LNCAP (cell line): ENCODE measurements at regions not wholly inside any gene's neighbourhood (a gene's known extent, or its start where the extent isn't known, plus 50 kb on each side); places are given as distances from the start of the nearest gene placed in this dataset.

Experiments used
- CTCF ChIP-seq: fragments of 450-650 bp; IDR thresholded peaks from 2 replicates; pipeline ENCODE4 v1.5.1; 2017; ENCODE audit warnings: mild to moderate bottlenecking

- peak; percentile 60 for TF ChIP-seq CTCF
Measured at GRCh38 chr15:20192982-20193929, 348.3 kb downstream of the GOLGA6L6 start.

GRCh38 chr15:20106026-20106425, 435.6 kb downstream of the GOLGA6L6 start:
- no peak for TF ChIP-seq CTCF

DNA sequence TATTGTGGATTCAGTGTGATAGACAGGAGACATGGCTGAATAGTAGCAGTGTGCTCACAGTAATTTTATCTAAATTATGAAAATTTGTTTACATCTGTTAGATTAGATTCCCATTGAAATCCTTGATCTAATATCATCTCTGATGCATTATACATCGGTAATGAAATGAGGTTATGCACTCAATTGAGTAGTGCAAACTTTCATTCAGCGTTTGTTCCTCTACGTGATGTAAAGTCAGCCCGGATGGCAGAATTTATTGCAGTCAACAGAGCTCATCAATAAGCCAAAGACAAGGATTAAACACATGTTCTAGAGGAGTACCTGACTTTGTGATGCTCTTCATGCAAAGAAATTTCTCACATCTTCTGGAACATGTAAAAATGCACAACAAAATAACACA, 549.2 kb downstream of the GOLGA6L6 start:
- no peak for TF ChIP-seq CTCF

- TF ChIP-seq CTCF, result no peak
Measured at GRCh38 chr15:19988094-19988660, 553.4 kb downstream of the GOLGA6L6 start.

DNA sequence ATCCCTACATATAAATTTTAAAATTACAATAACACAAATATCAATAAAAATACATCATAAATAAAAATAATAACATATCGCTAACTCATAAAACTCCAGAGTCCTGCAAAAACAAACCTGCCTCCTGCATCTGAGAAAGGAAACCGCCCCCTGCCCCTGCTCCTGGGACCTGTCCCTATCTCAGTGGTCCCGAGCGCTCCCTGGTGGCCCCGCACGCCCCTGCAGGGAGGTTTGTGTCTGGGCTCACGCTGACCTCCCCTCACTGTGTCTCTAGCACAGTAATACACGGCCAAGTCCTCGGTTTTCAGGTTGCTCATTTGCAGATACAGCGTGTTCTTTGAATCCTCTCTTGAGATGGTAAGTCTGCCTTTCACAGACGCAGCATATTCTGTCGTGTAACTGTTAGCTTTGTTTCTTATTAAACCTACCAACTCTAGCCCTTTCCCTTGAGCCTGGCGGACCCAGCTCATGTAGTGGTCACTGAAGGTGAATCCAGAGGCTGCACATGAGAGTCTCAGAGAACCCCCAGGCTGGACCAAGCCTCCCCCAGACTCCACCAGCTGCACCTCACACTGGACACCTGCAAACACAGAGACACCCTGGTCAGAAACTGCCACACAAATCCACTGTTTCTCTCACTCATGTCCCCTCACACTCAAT, 554.1 kb downstream of the GOLGA6L6 start:
- TF ChIP-seq CTCF, result peak; percentile 73

- TF ChIP-seq CTCF, result no peak
Measured at GRCh38 chr15:19984101-19984500, 557.5 kb downstream of the GOLGA6L6 start.

DNA sequence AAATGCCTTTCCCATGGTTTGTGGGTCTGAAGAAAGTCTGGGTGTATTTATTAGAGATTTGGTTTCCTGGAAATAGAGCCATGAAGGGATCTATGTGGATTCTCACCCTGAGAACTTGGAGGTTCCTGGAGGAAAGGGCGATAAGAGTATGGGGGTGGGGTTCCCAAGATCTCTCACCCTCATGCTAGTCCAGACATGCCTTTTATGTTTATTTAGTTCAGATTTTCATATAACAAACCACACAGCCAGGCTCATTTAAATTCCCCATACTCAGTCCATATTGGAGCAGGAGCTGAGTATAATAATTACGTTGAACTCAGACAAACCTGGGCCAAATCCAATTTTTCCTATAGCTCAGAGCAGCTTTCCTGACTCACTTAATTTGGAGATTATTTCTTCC, 566.6 kb downstream of the GOLGA6L6 start:
- TF ChIP-seq CTCF, result no peak
